Neural progenitor cell (in vitro differentiated cells): ENCODE measurements at regions not wholly inside any gene's neighbourhood (a gene's known extent, or its start where the extent isn't known, plus 50 kb on each side); places are given as distances from the start of the nearest gene placed in this dataset.

Experiments used
- DNase-seq: peaks from one replicate; pipeline ENCODE4 v3.0.0-alpha.2; 2016; ENCODE audit warnings: low spot score
- H2AFZ ChIP-seq: fragments of 200-600 bp; sonication (generic); replicated peaks from 2 replicates; pipeline ENCODE4 v1.6.1; 2016; ENCODE audit warnings: antibody characterized with exemption
- H3F3A ChIP-seq: fragments of 200-600 bp; sonication (generic); 2 replicates; pipeline ENCODE4 v1.6.1; 2016; ENCODE audit warnings: antibody characterized with exemption, low read depth
- H3K27ac ChIP-seq: fragments of 200-600 bp; sonication (generic); 2 replicates; pipeline ENCODE4 v1.5.1; 2016; ENCODE audit warnings: mild to moderate bottlenecking
- H3K27me3 ChIP-seq: fragments of 200-600 bp; sonication (generic); 2 replicates; pipeline ENCODE4 v1.6.1; 2016; ENCODE audit warnings: mild to moderate bottlenecking, moderate library complexity
- H3K36me3 ChIP-seq: fragments of 200-600 bp; sonication (generic); 2 replicates; pipeline ENCODE4 v1.5.1; 2016
- H3K4me1 ChIP-seq: fragments of 200-600 bp; sonication (generic); 2 replicates; pipeline ENCODE4 v1.6.1; 2016; ENCODE audit warnings: mixed run types
- H3K4me2 ChIP-seq: fragments of 200-600 bp; sonication (generic); 2 replicates; pipeline ENCODE4 v1.6.1; 2016
- H3K4me3 ChIP-seq: fragments of 200-600 bp; sonication (generic); 2 replicates; pipeline ENCODE4 v1.5.1; 2016
- H3K79me2 ChIP-seq: fragments of 200-600 bp; sonication (generic); 2 replicates; pipeline ENCODE4 v1.6.1; 2016; ENCODE audit warnings: low read depth
- H3K9ac ChIP-seq: fragments of 200-600 bp; sonication (generic); 2 replicates; pipeline ENCODE4 v1.6.1; 2016
- H3K9me3 ChIP-seq: fragments of 200-600 bp; sonication (generic); 2 replicates; pipeline ENCODE4 v1.5.1; 2016; ENCODE audit warnings: low read depth
- H4K20me1 ChIP-seq: fragments of 200-600 bp; sonication (generic); 2 replicates; pipeline ENCODE4 v1.6.1; 2016; ENCODE audit warnings: low read depth
- H3K27ac Mint-ChIP-seq: 3 replicates; pipeline ENCODE4 v1.8.0; 2021; ENCODE audit warnings: mixed read lengths
- H3K27me3 Mint-ChIP-seq: 2 replicates; pipeline ENCODE4 v1.8.0; 2022; ENCODE audit warnings: low read depth, mild to moderate bottlenecking, inconsistent platforms, moderate library complexity, mixed read lengths; ENCODE audit not compliant: insufficient read depth
- H3K36me3 Mint-ChIP-seq: 3 replicates; pipeline ENCODE4 v1.8.0; 2021; ENCODE audit warnings: mixed read lengths
- H3K4me1 Mint-ChIP-seq: 3 replicates; pipeline ENCODE4 v1.8.0; 2021; ENCODE audit warnings: mixed read lengths
- H3K4me3 Mint-ChIP-seq: 3 replicates; pipeline ENCODE4 v1.8.0; 2021; ENCODE audit warnings: mild to moderate bottlenecking, moderate library complexity, mixed read lengths
- H3K9me3 Mint-ChIP-seq: 3 replicates; pipeline ENCODE4 v1.8.0; 2020; ENCODE audit warnings: mixed read lengths
- CTCF ChIP-seq: fragments of 200-600 bp; sonication (generic); IDR thresholded peaks from 2 replicates; pipeline ENCODE4 v1.5.1; 2017; ENCODE audit warnings: antibody characterized with exemption, mild to moderate bottlenecking
- EZH2 ChIP-seq: fragments of 200-600 bp; sonication (generic); IDR thresholded peaks from 2 replicates; pipeline ENCODE4 v1.6.1; 2017; ENCODE audit warnings: antibody characterized with exemption, mild to moderate bottlenecking, moderate library complexity
- EZH2phosphoT487 ChIP-seq: fragments of 200-600 bp; sonication (generic); IDR thresholded peaks from 2 replicates; pipeline ENCODE4 v1.6.1; 2017; ENCODE audit warnings: antibody characterized with exemption

- Histone ChIP-seq H4K20me1 (no peaks in the 10 kb centered on the region), H3K27me3 (peaks cover 9% of the 10 kb centered on the region), H3K4me1 (peaks cover 11% of the 10 kb centered on the region), H3K9ac (no peak overlapping the region), H2AFZ (no peak overlapping the region), H3K36me3 (no peaks in the 10 kb centered on the region), H3K9me3 (no peaks in the 10 kb centered on the region), H3F3A (peaks cover 7% of the 10 kb centered on the region), H3K4me2 (peak overlapping the region; percentile 67), H3K79me2 (no peaks in the 10 kb centered on the region), H3K4me3 (no peak overlapping the region), H3K27ac (no peak overlapping the region)
- DNase-seq = no peak
- TF ChIP-seq EZH2phosphoT487 = no peak
- TF ChIP-seq CTCF = no peak
- Mint-ChIP-seq H3K4me3 (peak overlapping the region; percentile 41), H3K27me3 (peaks cover 13% of the 10 kb centered on the region), H3K36me3 (no peaks in the 10 kb centered on the region), H3K27ac (no peak overlapping the region), H3K9me3 (no peaks in the 10 kb centered on the region), H3K4me1 (peaks cover 49% of the 10 kb centered on the region)
Observed at GRCh38 chr10:131652438-131653139, 248.2 kb upstream of the PPP2R2D start.

- Histone ChIP-seq H3K9me3 (no peaks in the 10 kb centered on the region), H4K20me1 (no peaks in the 10 kb centered on the region), H3K4me3 (no peak overlapping the region), H3K36me3 (no peaks in the 10 kb centered on the region), H3K9ac (no peak overlapping the region), H3F3A (peaks cover 7% of the 10 kb centered on the region), H2AFZ (no peak overlapping the region), H3K4me2 (no peak overlapping the region), H3K27ac (no peak overlapping the region), H3K27me3 (peaks cover 9% of the 10 kb centered on the region), H3K4me1 (peaks cover 11% of the 10 kb centered on the region), H3K79me2 (no peaks in the 10 kb centered on the region)
- no peaks in the 10 kb centered on the region for H3K9me3 Mint-ChIP-seq
- peaks cover 15% of the 10 kb centered on the region for H3K27me3 Mint-ChIP-seq
- peaks cover 45% of the 10 kb centered on the region for H3K4me1 Mint-ChIP-seq
- H3K36me3 Mint-ChIP-seq = no peaks in the 10 kb centered on the region
- peak overlapping the region; percentile 34 for H3K27ac Mint-ChIP-seq
- DNase-seq = no peak
- TF ChIP-seq EZH2 (no peak), CTCF (no peak), EZH2phosphoT487 (no peak)
- peak overlapping the region; percentile 35 for H3K4me3 Mint-ChIP-seq
Observed at GRCh38 chr10:131653140-131653539, 247.7 kb upstream of the PPP2R2D start.

- no peak for DNase-seq
- Histone ChIP-seq H3K79me2 (no peaks in the 10 kb centered on the region), H4K20me1 (no peaks in the 10 kb centered on the region), H3F3A (peaks cover 7% of the 10 kb centered on the region), H3K4me3 (no peak overlapping the region), H3K4me1 (peaks cover 11% of the 10 kb centered on the region), H3K9ac (no peak overlapping the region), H3K27me3 (peaks cover 9% of the 10 kb centered on the region), H3K9me3 (no peaks in the 10 kb centered on the region), H3K36me3 (no peaks in the 10 kb centered on the region), H3K4me2 (no peak overlapping the region), H3K27ac (no peak overlapping the region), H2AFZ (no peak overlapping the region)
- no peak for TF ChIP-seq CTCF
- no peak for TF ChIP-seq EZH2
- no peak for TF ChIP-seq EZH2phosphoT487
- peak overlapping the region; percentile 52 for H3K4me3 Mint-ChIP-seq
- no peaks in the 10 kb centered on the region for H3K9me3 Mint-ChIP-seq
- peaks cover 42% of the 10 kb centered on the region for H3K4me1 Mint-ChIP-seq
- peaks cover 15% of the 10 kb centered on the region for H3K27me3 Mint-ChIP-seq
- H3K27ac Mint-ChIP-seq = peak overlapping the region; percentile 54
- no peaks in the 10 kb centered on the region for H3K36me3 Mint-ChIP-seq
Observed at GRCh38 chr10:131653554-131654470, 247.0 kb upstream of the PPP2R2D start.
